Liver (tissue), 8 donors: ENCODE measurements at regions not wholly inside any gene's neighbourhood (a gene's known extent, or its start where the extent isn't known, plus 50 kb on each side); places are given as distances from the start of the nearest gene placed in this dataset.

ENCODE experiments used
- DNase-seq: peaks from one replicate; pipeline ENCODE4 v3.0.0-alpha.2; 2017; ENCODE audit warnings: low spot score
- H3K27ac ChIP-seq, 2 donors: one replicate each; pipeline ENCODE4 v1.7.0; 2013; ENCODE audit warnings: inconsistent platforms in 2 of 2, low read length in 2 of 2, control low read depth in 1 of 2, low read depth in 1 of 2, mild to moderate bottlenecking in 1 of 2
- H3K27me3 ChIP-seq, 4 donors: one replicate each; pipeline versions ENCODE4 v1.6.1 to v1.7.0; 2013; ENCODE audit warnings: low read length in 3 of 4, inconsistent platforms in 1 of 4, mild to moderate bottlenecking in 1 of 4, moderate library complexity in 1 of 4; ENCODE audit not compliant: control insufficient read depth in 4 of 4, insufficient read depth in 4 of 4
- H3K36me3 ChIP-seq, 4 donors: one replicate each; pipeline versions ENCODE4 v1.6.1 to v1.7.0; 2013; ENCODE audit warnings: low read length in 3 of 4, mild to moderate bottlenecking in 3 of 4, low read depth in 1 of 4, moderate library complexity in 1 of 4; ENCODE audit not compliant: control insufficient read depth in 4 of 4, insufficient read depth in 3 of 4
- H3K4me1 ChIP-seq, 4 donors: one replicate each; pipeline versions ENCODE4 v1.6.1 to v1.7.0; 2013; ENCODE audit warnings: low read length in 3 of 4, mild to moderate bottlenecking in 3 of 4, moderate library complexity in 1 of 4; ENCODE audit not compliant: control insufficient read depth in 4 of 4, insufficient read depth in 4 of 4
- H3K4me3 ChIP-seq, 3 donors: one replicate each; pipeline versions ENCODE4 v1.6.1 to v1.7.0; 2013; ENCODE audit warnings: low read length in 3 of 3, control low read depth in 1 of 3, low read depth in 1 of 3, mild to moderate bottlenecking in 1 of 3
- H3K9ac ChIP-seq, 2 donors: one replicate each; pipeline ENCODE4 v1.7.0; 2013; ENCODE audit warnings: low read length in 2 of 2, mild to moderate bottlenecking in 2 of 2, moderate library complexity in 2 of 2, control low read depth in 1 of 2, low read depth in 1 of 2
- H3K9me3 ChIP-seq, 4 donors: one replicate each; pipeline versions ENCODE4 v1.6.1 to v1.7.0; 2013; ENCODE audit warnings: low read length in 3 of 4; ENCODE audit not compliant: control insufficient read depth in 4 of 4
- CTCF ChIP-seq: fragments of 150-350 bp; IDR thresholded peaks from 2 replicates; pipeline ENCODE4 v1.5.1; 2017; ENCODE audit warnings: improper control_type of control experiment, low read depth, low read length; ENCODE audit not compliant: missing input control
- EGR1 ChIP-seq, 2 donors: IDR thresholded peaks; 2 replicates each; pipeline ENCODE4 v1.6.1; 2016 to 2018; ENCODE audit warnings: antibody characterized with exemption in 2 of 2, low read depth in 2 of 2
- GABPA ChIP-seq, 2 donors: IDR thresholded peaks in 1 of 2; conservative IDR thresholded peaks in 1 of 2; 2 replicates each; pipeline ENCODE4 v1.6.1; 2016; ENCODE audit warnings: antibody characterized with exemption in 2 of 2, mild to moderate bottlenecking in 1 of 2, moderate library complexity in 1 of 2
- HNF4A ChIP-seq, 2 donors: conservative IDR thresholded peaks; 2 replicates each; pipeline ENCODE4 v1.6.1; 2016; ENCODE audit warnings: antibody characterized with exemption in 2 of 2, mild to moderate bottlenecking in 2 of 2
- HNF4G ChIP-seq: IDR thresholded peaks from 2 replicates; pipeline ENCODE4 v1.6.1; 2016; ENCODE audit warnings: antibody characterized with exemption
- JUND ChIP-seq, 2 donors: IDR thresholded peaks; 2 replicates each; pipeline ENCODE4 v1.6.1; 2016; ENCODE audit warnings: antibody characterized with exemption in 2 of 2
- MAX ChIP-seq: IDR thresholded peaks from 2 replicates; pipeline ENCODE4 v1.6.1; 2016; ENCODE audit warnings: antibody characterized with exemption
- NR2F2 ChIP-seq: IDR thresholded peaks from 2 replicates; pipeline ENCODE4 v1.6.1; 2016; ENCODE audit warnings: antibody characterized with exemption
- RAD21 ChIP-seq, 2 donors: IDR thresholded peaks; 2 replicates each; pipeline ENCODE4 v1.6.1; 2016; ENCODE audit warnings: antibody characterized with exemption in 2 of 2, mild to moderate bottlenecking in 2 of 2
- REST ChIP-seq: IDR thresholded peaks from 2 replicates; pipeline ENCODE4 v1.6.1; 2016; ENCODE audit warnings: antibody characterized with exemption, mild to moderate bottlenecking
- RXRA ChIP-seq, 2 donors: IDR thresholded peaks; 2 replicates each; pipeline ENCODE4 v1.6.1; 2017 to 2018; ENCODE audit warnings: antibody characterized with exemption in 2 of 2, mild to moderate bottlenecking in 1 of 2
- SP1 ChIP-seq: IDR thresholded peaks from 2 replicates; pipeline ENCODE4 v1.6.1; 2018; ENCODE audit warnings: antibody characterized with exemption, mild to moderate bottlenecking
- TAF1 ChIP-seq: conservative IDR thresholded peaks from 2 replicates; pipeline ENCODE4 v1.6.1; 2016; ENCODE audit warnings: antibody characterized with exemption, mild to moderate bottlenecking
- ZBTB33 ChIP-seq: IDR thresholded peaks from 2 replicates; pipeline ENCODE4 v1.6.1; 2016; ENCODE audit warnings: antibody characterized with exemption
- WGBS: extraction: QIAGEN DNeasy Blood & Tissue Kit; methylation state at CpG from one replicate; pipeline ENCODE4 v1.1.7; 2013; 5-methylcytosine and 5-hydroxymethylcytosine counted together
- donor health status: healthy.
- donor health status: healthy.
- donor health status: healthy.
- donor health status: healthy.
- donor health status: healthy.

GRCh38 chr14:98204139-98204538, 1067.9 kb downstream of the BCL11B start (continued):
- TF ChIP-seq REST (no peak), HNF4A (conservative IDR thresholded peaks at IDR 0.05) (no peak), HNF4G (no peak)

- Histone ChIP-seq H3K9me3 (no peaks in the 10 kb centered on the region), H3K27ac (no peak overlapping the region), H3K27me3 (no peaks in the 10 kb centered on the region), H3K4me3 (no peak overlapping the region), H3K36me3 (no peaks in the 10 kb centered on the region), H3K9ac (no peak overlapping the region), H3K4me1 (no peaks in the 10 kb centered on the region)
- WGBS: 74% methylated on average over 10 of the region's 10 CpGs
- DNase-seq: no peak
- no peak for TF ChIP-seq JUND (IDR thresholded peaks at IDR 0.05)
- no peak for TF ChIP-seq REST
- no peak for TF ChIP-seq NR2F2
- TF ChIP-seq RXRA (IDR thresholded peaks at IDR 0.05): no peak
- TF ChIP-seq RAD21 (IDR thresholded peaks at IDR 0.05): no peak
- TF ChIP-seq CTCF: no peak
- TF ChIP-seq TAF1: no peak
These were observed 1064.6 kb downstream of the BCL11B start for GRCh38 chr14:98207415-98207814.

- TF ChIP-seq GABPA (IDR thresholded peaks at IDR 0.05 in 1 of 2, conservative IDR thresholded peaks at IDR 0.05 in 1 of 2) (no peak), JUND (IDR thresholded peaks at IDR 0.05) (no peak), NR2F2 (no peak), ZBTB33 (no peak), RAD21 (IDR thresholded peaks at IDR 0.05) (no peak), SP1 (no peak), CTCF (no peak), HNF4A (conservative IDR thresholded peaks at IDR 0.05) (no peak), RXRA (IDR thresholded peaks at IDR 0.05) (no peak), MAX (no peak), EGR1 (IDR thresholded peaks at IDR 0.05; ENCODE audit: low read depth in 2 of 2) (no peak), HNF4G (no peak)
- Histone ChIP-seq H3K4me3 (no peak overlapping the region), H3K4me1 (no peaks in the 10 kb centered on the region), H3K27ac (no peak overlapping the region), H3K36me3 (no peaks in the 10 kb centered on the region), H3K9me3 (no peaks in the 10 kb centered on the region), H3K27me3 (no peaks in the 10 kb centered on the region), H3K9ac (no peak overlapping the region)
- no peak for DNase-seq
These were observed 1063.8 kb downstream of the BCL11B start for GRCh38 chr14:98208211-98208611.
